Lung (tissue), 11 donors: ENCODE measurements at regions not wholly inside any gene's neighbourhood (a gene's known extent, or its start where the extent isn't known, plus 50 kb on each side); places are given as distances from the start of the nearest gene placed in this dataset.

ENCODE experiments used
- ATAC-seq: fragments of 200-7000 bp; cut with Tn5 transposase; one replicate; pipeline ENCODE4 v1.9.1; 2020; ENCODE audit warnings: moderate number of reproducible peaks; ENCODE audit not compliant: insufficient read depth, low FRiP score
- DNase-seq, 3 donors: peaks; one replicate each; pipeline ENCODE4 v3.0.0-alpha.2; 2013 to 2017
- H3K27ac ChIP-seq, 2 donors: one replicate each; pipeline ENCODE4 v1.5.1; 2013; ENCODE audit warnings: mild to moderate bottlenecking in 2 of 2, moderate library complexity in 2 of 2, control low read depth in 1 of 2, inconsistent platforms in 1 of 2, low read depth in 1 of 2, low read length in 1 of 2
- H3K27me3 ChIP-seq, 3 donors: one replicate each; pipeline ENCODE4 v1.5.1; 2013; ENCODE audit warnings: low read length in 2 of 3; ENCODE audit not compliant: control insufficient read depth in 3 of 3, insufficient read depth in 3 of 3
- H3K36me3 ChIP-seq, 4 donors: one replicate each; pipeline ENCODE4 v1.5.1; 2013; ENCODE audit warnings: low read length in 4 of 4, mild to moderate bottlenecking in 1 of 4, moderate library complexity in 1 of 4; ENCODE audit not compliant: control insufficient read depth in 4 of 4, insufficient read depth in 4 of 4
- H3K4me1 ChIP-seq, 5 donors: one replicate each; pipeline ENCODE4 v1.5.1; 2013; ENCODE audit warnings: low read length in 5 of 5, mild to moderate bottlenecking in 2 of 5, moderate library complexity in 1 of 5; ENCODE audit not compliant: control insufficient read depth in 5 of 5, insufficient read depth in 5 of 5
- H3K4me3 ChIP-seq: one replicate; pipeline ENCODE4 v1.5.1; 2013; ENCODE audit warnings: mild to moderate bottlenecking, control low read depth, moderate library complexity
- H3K9ac ChIP-seq, 2 donors: one replicate each; pipeline ENCODE4 v1.5.1; 2013; ENCODE audit warnings: low read length in 2 of 2, control low read depth in 1 of 2; ENCODE audit not compliant: insufficient read depth in 1 of 2
- H3K9me3 ChIP-seq, 4 donors: one replicate each; pipeline ENCODE4 v1.5.1; 2013; ENCODE audit warnings: low read length in 3 of 4, mild to moderate bottlenecking in 1 of 4, moderate library complexity in 1 of 4; ENCODE audit not compliant: control insufficient read depth in 4 of 4, insufficient read depth in 3 of 4
- WGBS, 2 donors: extraction: QIAGEN DNeasy Blood & Tissue Kit; methylation state at CpG; one replicate each; pipeline ENCODE4 v1.1.7; 2013; 5-methylcytosine and 5-hydroxymethylcytosine counted together
- TF ChIP-seq, protein P1 (sequence below): IDR thresholded peaks from 2 replicates; pipeline ENCODE4 v1.5.1; 2012; ENCODE audit warnings: mild to moderate bottlenecking; ENCODE audit errors: control extremely low read depth, extremely low read depth
- donor health status: control.
- donor health status: control.
- donor health status: Bipolar disorder and iron deficiency.
- donor health status: healthy.
- donor health status: DM: yes; HTN: yes; CAD: no.

DNA sequence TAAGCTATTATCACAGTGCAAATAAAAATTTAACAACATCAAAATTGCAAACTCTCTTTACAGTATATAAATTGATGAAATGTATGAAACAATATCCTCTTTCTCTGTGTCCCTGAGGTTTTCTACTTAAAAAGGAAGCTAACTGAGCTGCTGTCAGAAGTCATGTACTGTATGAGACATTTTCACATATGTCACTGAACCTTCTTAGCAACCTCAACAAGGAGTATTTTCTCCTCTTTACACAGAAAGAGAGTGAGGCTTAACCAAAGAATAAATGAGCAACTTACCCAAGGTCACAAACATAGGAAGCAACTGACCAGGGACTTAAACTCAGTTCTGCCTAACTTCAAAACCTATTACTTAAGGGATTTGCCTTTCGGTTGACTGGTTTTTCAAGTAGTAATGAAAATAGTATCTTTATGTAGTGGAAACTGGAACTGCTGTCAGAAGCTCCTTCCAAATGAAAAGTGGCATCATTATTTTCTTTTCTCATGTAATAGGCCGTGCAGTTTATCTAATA lies 288.9 kb downstream of the LRRIQ3 start:
- Histone ChIP-seq H3K9ac (no peak overlapping the region), H3K27me3 (no peaks in the 10 kb centered on the region), H3K27ac (no peak overlapping the region), H3K4me3 (no peak overlapping the region), H3K36me3 (no peaks in the 10 kb centered on the region), H3K4me1 (no peaks in the 10 kb centered on the region), H3K9me3 (peaks cover 0 to 6% (median 2%) of the 10 kb centered on the region in 4 donors)
- TF ChIP-seq, protein P1, sequence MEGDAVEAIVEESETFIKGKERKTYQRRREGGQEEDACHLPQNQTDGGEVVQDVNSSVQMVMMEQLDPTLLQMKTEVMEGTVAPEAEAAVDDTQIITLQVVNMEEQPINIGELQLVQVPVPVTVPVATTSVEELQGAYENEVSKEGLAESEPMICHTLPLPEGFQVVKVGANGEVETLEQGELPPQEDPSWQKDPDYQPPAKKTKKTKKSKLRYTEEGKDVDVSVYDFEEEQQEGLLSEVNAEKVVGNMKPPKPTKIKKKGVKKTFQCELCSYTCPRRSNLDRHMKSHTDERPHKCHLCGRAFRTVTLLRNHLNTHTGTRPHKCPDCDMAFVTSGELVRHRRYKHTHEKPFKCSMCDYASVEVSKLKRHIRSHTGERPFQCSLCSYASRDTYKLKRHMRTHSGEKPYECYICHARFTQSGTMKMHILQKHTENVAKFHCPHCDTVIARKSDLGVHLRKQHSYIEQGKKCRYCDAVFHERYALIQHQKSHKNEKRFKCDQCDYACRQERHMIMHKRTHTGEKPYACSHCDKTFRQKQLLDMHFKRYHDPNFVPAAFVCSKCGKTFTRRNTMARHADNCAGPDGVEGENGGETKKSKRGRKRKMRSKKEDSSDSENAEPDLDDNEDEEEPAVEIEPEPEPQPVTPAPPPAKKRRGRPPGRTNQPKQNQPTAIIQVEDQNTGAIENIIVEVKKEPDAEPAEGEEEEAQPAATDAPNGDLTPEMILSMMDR = no peak
- 78 to 86% methylated on average over 2 of the region's 2 CpGs for WGBS, 2 donors
- DNase-seq = no peak
- no peak for ATAC-seq

DNA sequence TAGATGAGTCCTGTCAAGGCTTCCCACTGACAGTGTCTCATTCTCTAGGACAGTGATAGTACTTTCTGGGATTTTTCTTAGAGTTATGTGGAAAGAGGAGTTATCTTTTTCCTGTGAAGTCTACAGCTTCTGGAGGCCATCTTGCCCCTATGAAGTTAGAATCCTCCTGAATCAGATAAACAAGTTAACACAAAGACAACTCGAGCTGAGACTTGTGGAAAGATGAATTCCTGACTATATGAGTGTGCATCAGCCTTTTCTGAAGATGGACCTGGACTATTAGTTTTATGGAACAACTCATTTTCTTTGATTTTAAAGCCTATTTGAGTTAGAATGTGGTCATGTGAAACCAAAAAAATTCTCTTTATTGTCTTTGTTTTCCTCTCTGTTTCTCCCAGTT lies 290.9 kb downstream of the LRRIQ3 start:
- Histone ChIP-seq H3K9ac (no peak overlapping the region), H3K4me3 (no peak overlapping the region), H3K27ac (no peak overlapping the region), H3K4me1 (no peaks in the 10 kb centered on the region), H3K27me3 (no peaks in the 10 kb centered on the region), H3K9me3 (peaks cover 0 to 3% (median 0%) of the 10 kb centered on the region in 4 donors), H3K36me3 (no peaks in the 10 kb centered on the region)
- ATAC-seq = no peak
- 44 to 50% methylated on average over 1 of the region's 1 CpG for WGBS, 2 donors
- DNase-seq = no peak
- TF ChIP-seq, protein P1 = no peak

DNA sequence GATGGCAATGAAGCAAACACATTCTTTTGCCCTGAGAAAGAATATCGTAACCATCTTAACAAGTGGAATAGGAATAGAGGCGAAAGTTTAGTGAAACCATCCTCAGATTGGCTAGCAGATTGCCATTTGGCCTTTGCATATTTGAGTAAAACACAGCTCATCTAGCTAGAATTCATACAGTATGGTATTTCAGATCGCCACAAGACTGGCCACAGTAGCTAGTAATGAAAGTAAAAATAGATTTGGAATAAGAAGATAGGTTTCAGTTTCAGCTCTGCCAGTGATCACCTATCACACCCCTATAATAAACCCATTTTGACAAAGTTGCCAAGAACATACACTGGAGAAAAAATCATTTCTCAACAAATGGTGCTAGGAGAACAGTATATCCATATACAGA lies 294.9 kb downstream of the LRRIQ3 start:
- WGBS, 2 donors = 88 to 92% methylated on average over 3 of the region's 3 CpGs
- TF ChIP-seq, protein P1 = no peak
- ATAC-seq = no peak

DNA sequence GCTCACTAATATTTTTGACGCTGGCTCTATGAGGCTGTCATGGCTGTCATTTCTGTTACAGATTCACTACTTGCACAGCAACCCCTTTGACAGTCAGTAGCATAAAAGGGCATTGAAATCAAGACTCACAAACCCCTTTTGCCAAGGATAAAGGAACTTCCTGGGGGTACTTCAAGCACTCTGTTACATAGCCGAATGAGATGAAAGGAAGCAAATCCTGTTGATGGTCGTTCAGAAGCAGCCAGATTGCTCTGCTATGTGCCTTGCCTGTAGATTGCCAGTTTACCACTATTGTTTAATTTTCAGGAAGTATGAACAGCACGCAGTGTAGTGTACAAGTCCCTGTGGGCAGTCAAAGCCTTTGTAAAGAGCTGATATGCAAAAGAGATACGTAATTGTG lies 296.2 kb downstream of the LRRIQ3 start:
- 50 to 55% methylated on average over 5 of the region's 5 CpGs for WGBS, 2 donors
- no peaks in the 10 kb centered on the region for H3K27me3 ChIP-seq
- no peak overlapping the region for H3K9ac ChIP-seq
- DNase-seq (no peak), ATAC-seq (no peak)
- H3K4me3 ChIP-seq = no peak overlapping the region
- no peak overlapping the region for H3K27ac ChIP-seq
- no peaks in the 10 kb centered on the region for H3K9me3 ChIP-seq
- TF ChIP-seq, protein P1 = no peak
- H3K4me1 ChIP-seq = no peaks in the 10 kb centered on the region
- H3K36me3 ChIP-seq = no peaks in the 10 kb centered on the region

More for the DNA sequence above, 294.9 kb downstream of the LRRIQ3 start:
- no peak overlapping the region for H3K27ac ChIP-seq
- no peaks in the 10 kb centered on the region for H3K4me1 ChIP-seq
- H3K36me3 ChIP-seq = no peaks in the 10 kb centered on the region
- no peaks in the 10 kb centered on the region for H3K9me3 ChIP-seq
- H3K9ac ChIP-seq = no peak overlapping the region
- no peaks in the 10 kb centered on the region for H3K27me3 ChIP-seq
- DNase-seq = no peak
- H3K4me3 ChIP-seq = no peak overlapping the region
